ENCODE measurements at regions not wholly inside any gene's neighbourhood (a gene's known extent, or its start where the extent isn't known, plus 50 kb on each side); places are given as distances from the start of the nearest gene placed in this dataset.
"Not testable (repeated sequence)": the region's sequence is repeated elsewhere in the genome, so short reads cannot be mapped to it uniquely, and the experiment has no call there.

DNA sequence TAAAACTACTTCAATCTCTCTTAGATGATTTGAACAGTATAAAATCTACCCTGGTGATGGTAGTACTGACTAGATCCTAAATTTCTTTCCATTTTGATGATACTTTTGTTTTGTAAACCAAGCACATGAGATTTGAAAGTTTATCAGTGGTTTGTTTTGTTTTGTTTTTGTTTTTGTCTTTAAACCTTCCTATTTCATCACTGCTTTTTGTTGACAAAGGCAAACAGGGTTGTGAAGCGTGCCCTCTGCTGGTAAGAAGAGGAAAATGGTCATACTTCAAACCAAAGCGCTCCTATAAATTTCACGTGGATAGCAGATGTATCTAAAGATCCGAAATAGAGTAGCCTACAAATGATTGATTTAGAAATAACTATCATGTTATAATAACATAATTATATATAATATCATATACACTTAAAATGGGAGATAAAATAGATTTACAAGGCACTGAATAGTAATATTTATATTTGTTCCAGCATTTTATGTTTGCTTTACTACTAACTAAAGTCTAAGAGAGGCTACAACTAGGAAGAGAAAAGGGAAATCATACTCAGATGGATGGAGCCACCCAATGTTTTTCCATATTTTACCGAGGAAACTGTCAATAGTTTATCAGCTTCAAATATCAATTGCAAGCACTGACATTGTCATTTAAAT lies 254.0 kb upstream of the USP15 start:
- DNase-seq (ENCODE audit: low read depth) = peak; percentile 18

DNA sequence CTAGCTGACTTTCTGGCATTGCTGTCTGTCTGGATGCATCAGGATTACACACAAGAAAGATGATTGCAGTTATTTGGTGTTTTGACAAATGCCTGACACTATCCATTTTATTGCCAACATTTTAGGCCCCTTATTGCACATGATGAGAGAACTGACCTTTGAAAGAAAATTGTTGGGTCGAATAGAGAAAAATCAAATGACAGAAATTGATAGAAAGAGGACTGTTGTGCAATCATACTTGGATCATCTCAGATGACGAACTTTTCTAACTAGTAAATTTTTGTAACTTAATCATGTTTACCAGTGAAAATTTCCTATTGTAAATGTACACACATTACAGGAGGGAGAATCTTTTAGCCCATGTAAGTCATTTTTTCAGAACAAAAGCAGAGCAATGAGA lies 251.5 kb upstream of the USP15 start:
- DNase-seq (ENCODE audit: low read depth) = no peak

DNA sequence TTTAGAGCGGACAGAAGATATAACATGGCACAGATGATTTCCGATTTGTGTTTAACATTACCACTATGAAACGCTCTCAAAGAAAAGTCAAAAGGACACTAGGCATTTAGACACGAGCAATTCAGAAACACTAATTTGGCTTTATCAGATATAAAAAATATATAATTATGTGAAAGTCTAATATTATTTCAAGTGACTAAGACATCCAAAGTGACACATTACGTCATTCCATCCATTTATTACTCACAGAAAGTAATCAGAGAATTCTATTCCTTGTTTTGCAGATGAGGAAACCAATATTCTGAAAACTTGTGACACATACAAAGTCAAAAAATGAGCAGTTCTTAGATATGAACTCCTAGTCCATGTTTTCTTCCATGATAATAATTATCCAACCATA lies 250.8 kb upstream of the USP15 start:
- DNase-seq (ENCODE audit: low read depth) = no peak

DNA sequence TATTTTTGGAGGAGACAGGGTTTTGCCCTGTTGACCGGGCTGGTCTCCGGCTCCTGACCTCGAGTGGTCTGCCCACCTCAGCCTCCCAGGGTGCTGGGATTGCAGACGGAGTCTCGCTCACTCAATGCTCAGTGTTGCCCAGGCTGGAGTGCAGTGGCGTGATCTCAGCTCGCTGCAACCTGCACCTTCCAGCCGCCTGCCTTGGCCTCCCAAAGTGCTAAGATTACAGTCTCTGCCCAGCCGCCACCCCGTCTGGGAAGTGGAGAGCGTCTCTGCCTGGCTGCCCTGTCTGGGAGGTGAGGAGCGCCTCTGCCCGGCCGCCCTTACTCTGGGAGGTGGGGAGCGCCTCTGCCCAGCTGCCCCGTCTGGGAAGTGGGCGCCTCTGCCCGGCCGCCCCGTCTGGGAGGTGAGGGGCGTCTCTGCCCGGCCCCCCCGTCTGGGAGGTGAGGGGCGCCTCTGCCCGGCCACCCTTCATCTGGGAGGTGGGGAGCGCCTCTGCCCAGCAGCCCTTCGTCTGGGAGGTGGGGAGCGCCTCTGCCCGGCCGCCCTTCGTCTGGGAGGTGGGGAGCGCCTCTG lies 249.8 kb upstream of the USP15 start:
- DNase-seq (ENCODE audit: low read depth) = not testable (repeated sequence)

- not testable (repeated sequence) for DNase-seq (ENCODE audit: low read depth)
Measured at GRCh38 chr12:62010973-62011372, 249.2 kb upstream of the USP15 start.

GRCh38 chr12:62014330-62014729 lies 245.9 kb upstream of the USP15 start:
- no peak for DNase-seq (ENCODE audit: low read depth)

GRCh38 chr12:62016021-62016420 lies 244.2 kb upstream of the USP15 start:
- no peak for DNase-seq (ENCODE audit: low read depth)

DNA sequence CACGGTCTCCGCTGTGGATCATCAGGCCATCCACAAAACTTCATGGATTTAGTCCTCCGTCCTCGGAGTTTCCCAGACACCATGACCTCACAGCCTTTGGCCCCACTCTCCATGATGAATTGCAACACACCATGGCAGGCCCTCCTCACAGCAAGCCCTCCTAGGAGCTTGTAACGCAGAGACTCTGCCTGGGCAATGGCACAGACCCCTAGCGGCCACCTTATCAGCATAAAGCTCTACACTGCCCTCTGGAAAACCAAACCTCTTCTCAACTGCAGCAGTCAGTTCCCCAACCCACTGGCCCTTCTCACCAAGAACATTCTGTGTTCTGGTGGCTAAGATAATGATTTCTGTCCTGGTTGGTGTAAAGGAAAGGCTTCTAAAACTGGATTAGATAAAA lies 238.4 kb upstream of the USP15 start:
- DNase-seq (ENCODE audit: low read depth) = peak; percentile 13

DNA sequence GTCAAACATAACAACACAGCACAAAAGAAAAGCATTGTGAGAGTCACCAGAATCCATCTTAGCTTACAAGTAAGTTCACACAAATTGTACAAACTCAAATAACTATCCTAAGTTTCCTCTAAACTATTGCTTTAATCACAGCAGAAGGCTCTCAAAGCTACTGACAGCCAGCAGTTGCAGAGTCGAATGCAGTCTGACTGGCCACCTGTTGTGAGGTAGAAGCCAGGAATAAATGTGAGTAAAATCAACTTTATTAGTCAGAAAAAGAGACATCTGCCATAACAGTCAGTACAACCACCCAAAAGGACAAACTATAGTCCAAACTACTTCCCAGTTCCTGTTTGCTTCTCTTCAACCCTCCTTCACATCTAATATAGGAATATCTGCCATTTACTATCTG lies 231.7 kb upstream of the USP15 start:
- DNase-seq (ENCODE audit: low read depth) = no peak

DNA sequence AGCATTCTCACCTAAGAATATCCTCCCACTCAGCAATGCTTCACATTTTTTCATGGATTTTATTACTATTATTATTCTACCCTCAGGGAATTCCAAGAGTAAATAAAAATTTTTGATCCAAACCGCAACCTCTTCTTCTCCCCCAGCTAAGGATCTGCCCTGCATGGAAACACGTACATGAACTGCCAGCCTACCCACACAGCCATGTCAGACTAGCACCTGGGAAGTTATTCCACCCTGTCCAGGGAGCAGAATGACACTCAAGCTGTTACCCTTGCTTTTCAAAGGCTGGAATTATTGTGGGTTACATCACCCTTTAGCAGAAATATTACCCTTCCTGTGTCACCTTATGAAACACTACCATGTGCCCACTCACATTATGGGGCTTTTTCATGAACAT lies 227.3 kb upstream of the USP15 start:
- DNase-seq (ENCODE audit: low read depth) = no peak

- no peak for DNase-seq (ENCODE audit: low read depth)
Measured at GRCh38 chr12:62044450-62045135, 215.6 kb upstream of the USP15 start.

DNA sequence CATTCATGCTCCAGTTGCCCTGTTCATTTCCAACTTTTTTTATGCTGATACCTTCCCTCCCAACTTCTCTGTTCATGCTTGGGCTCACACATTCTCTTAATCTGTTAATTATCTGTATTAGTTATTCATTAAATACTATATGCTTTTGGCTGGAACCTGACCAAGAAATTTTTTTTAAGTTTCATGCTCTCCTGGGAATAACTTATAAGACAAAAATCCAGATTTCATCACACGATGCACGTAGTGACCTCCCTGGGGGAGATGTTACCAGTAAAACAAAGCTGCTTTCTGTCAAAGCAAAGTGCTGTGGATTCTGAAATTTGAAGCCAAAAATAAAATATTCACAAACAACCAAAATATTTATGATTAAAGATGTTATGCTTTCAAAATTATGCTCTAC lies 215.0 kb upstream of the USP15 start:
- DNase-seq (ENCODE audit: low read depth) = no peak

DNA sequence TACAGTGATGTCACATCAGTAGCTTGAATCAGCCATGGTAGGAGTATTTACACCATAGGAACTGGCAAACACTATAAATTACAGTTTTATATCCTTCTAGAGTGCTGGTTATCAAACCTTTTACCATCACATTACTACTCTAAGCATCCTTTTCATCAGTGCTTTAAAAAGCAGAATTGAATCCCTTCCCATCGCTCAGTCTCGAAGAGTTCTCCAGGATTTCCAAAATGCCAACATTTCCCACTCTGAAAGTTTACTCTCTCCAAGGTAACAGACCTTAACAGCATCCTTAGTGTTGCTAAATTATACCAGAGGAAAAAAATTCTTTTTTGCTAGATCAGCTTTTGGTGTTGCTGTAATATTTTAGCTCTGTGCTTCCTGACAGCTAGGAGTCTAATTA lies 209.4 kb upstream of the USP15 start:
- no peak for DNase-seq (ENCODE audit: low read depth)

- no peak for DNase-seq (ENCODE audit: low read depth)
Measured at GRCh38 chr12:62069976-62070375, 190.2 kb upstream of the USP15 start.

- not testable (repeated sequence) for DNase-seq (ENCODE audit: low read depth)
Measured at GRCh38 chr12:62073236-62073635, 187.0 kb upstream of the USP15 start.

DNA sequence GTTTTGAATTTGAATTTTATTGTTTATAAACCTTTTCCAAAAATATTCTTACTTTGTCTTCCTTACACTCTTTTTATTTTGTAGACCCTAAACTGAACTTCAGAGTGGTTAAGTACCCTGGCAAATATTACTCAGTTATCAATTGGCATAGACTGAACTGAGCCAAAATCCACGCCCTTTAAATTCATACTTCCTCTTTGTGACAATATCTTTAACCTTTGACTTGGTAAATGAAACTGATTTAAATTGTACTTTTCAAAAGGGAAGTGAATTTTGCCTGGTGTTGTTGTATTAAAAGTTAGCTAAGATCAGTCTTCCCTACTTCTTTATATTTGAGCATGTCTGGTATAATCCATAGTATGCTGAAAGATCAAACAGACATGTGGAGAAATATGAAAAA lies 184.3 kb upstream of the USP15 start:
- DNase-seq (ENCODE audit: low read depth) = no peak

DNA sequence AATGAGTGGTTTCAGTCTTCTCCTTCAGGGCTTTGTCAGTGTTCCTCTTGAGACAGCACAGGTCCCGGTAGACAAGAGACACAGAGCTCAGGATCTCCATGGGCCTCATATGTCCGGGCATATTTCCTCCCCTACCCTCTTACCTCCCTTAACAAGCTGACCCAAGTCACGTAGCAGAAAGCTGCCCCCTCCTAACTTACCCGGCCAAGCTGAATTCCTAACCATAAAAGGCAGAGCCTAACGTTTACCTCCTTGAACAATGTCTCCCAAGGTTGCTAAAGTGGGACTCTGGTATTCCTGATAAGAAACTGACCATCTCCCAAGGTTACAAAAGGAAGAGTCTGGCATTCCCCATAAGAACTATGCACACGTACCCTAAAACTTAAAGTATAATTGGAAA lies 182.2 kb upstream of the USP15 start:
- no peak for DNase-seq (ENCODE audit: low read depth)

DNA sequence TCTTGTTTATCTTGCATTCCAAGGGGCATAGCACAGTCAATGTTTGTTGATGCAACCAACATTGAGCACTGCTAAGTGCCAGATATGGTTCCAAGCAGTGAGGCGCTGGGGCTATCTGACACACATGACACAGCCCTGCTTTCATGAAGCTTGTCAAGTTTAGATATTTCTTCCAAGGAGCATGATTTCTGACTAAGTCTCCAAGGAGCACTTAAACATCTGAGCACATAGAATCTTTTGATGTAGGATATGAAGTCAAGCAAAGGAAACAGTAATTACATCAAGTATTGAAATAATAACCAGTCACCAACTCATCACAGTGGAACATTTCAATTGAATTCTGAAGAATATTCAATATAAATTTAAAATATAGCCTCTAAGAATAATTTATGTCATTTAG lies 177.8 kb upstream of the USP15 start:
- no peak for DNase-seq (ENCODE audit: low read depth)

GRCh38 chr12:62098132-62098531 lies 162.1 kb upstream of the USP15 start:
- DNase-seq (ENCODE audit: low read depth) = peak; percentile 9

GRCh38 chr12:62103748-62104147 lies 156.5 kb upstream of the USP15 start:
- no peak for DNase-seq (ENCODE audit: low read depth)

DNA sequence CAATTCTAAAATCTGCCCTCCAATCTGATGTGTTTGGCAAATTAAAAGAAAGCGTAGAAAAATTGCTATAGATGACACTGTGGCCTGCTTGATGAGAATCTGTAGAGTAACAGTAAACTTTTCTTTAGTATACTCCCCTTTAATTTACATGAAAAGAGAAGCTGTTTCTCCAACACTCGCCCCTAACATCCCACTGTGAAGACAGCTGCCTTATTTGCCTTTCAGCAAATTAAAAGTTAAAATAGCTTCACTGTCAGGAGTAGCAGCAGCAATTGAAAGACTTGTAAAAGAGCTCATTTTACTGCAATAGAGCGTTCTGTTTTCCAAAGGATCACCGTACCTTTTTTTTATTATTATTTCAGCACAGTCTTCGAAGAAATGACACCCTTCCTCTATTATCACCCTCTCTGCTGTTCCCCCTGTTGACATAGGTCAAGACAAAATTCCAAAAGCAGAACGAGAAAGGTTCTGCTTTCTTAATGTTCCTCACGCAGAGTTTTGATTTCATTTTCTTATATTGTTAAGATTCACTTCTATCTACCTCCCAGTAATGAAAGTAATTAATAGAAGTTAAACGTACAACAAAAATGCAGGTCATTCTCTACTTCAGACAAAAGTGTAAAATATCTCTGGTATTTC lies 153.5 kb upstream of the USP15 start:
- DNase-seq (ENCODE audit: low read depth) = no peak

- no peak for DNase-seq (ENCODE audit: low read depth)
Measured at GRCh38 chr12:62113366-62114011, 146.7 kb upstream of the USP15 start.

Data from Daoy (cell line).